ENCODE measurements at regions not wholly inside any gene's neighbourhood (a gene's known extent, or its start where the extent isn't known, plus 50 kb on each side); places are given as distances from the start of the nearest gene placed in this dataset.

GRCh38 chr3:177312491-177312890, 115.2 kb upstream of the TBL1XR1 start:
- Histone ChIP-seq H3K4me3 (ENCODE audit: low read length) (no peak overlapping the region), H3K4me1 (ENCODE audit: insufficient read depth, low read length) (no peaks in the 10 kb centered on the region), H3K36me3 (ENCODE audit: insufficient read depth, low read length) (no peaks in the 10 kb centered on the region), H3K27me3 (ENCODE audit: control insufficient read depth in 1 of 2, insufficient read depth in 2 of 2, low read length in 2 of 2) (no peaks in the 10 kb centered on the region), H3K9me3 (ENCODE audit: control insufficient read depth in 1 of 2, insufficient read depth in 1 of 2, low read length in 2 of 2) (peaks cover 0 to 22% of the 10 kb centered on the region in 2 experiments), H3K27ac (ENCODE audit: low read depth in 1 of 2, low read length in 2 of 2) (no peak overlapping the region)
- POLR2A ChIA-PET, result interaction anchor here (0.6 to 1.1 kb wide), 2 partner anchors 46 to 111 kb away, joined by 3 read pairs; no protein-coding TSS in a partner anchor
- DNase-seq (no peak), ATAC-seq (ENCODE audit: poor library complexity) (no peak)
- TF ChIP-seq CTCF (IDR thresholded peaks at IDR 0.05), result no peak
- no peaks in the 10 kb centered on the region for H3K27me3 Mint-ChIP-seq
- CTCF ChIA-PET, result interaction anchor here (0.6 kb wide), 1 partner anchor 265 kb away, joined by 4 read pairs; no protein-coding TSS in a partner anchor
- H3K27ac Mint-ChIP-seq, result no peak overlapping the region
- no peaks in the 10 kb centered on the region for H3K36me3 Mint-ChIP-seq (ENCODE audit: low read depth)
- H3K4me3 Mint-ChIP-seq, result no peak overlapping the region
- H3K9me3 Mint-ChIP-seq, result peaks cover 2% of the 10 kb centered on the region
- intact Hi-C loops (cut with DNase I, micrococcal nuclease), result no loop called here
- H3K4me1 Mint-ChIP-seq (ENCODE audit: low read depth), result peaks cover 3% of the 10 kb centered on the region

- H3K9me3 ChIP-seq (ENCODE audit: control insufficient read depth in 1 of 2, insufficient read depth in 1 of 2, low read length in 2 of 2), result peaks cover 0 to 22% of the 10 kb centered on the region in 2 experiments
- no peaks in the 10 kb centered on the region for H3K4me1 ChIP-seq (ENCODE audit: insufficient read depth, low read length)
- DNase-seq (no peak), ATAC-seq (ENCODE audit: poor library complexity) (no peak)
- peaks cover 2% of the 10 kb centered on the region for H3K9me3 Mint-ChIP-seq
- no peaks in the 10 kb centered on the region for H3K36me3 ChIP-seq (ENCODE audit: insufficient read depth, low read length)
- H3K27ac ChIP-seq (ENCODE audit: low read depth in 1 of 2, low read length in 2 of 2), result no peak overlapping the region
- POLR2A ChIA-PET, result no interaction called here
- intact Hi-C loops (cut with DNase I, micrococcal nuclease), result loop anchor here in 1 of 2 experiments (5.0 kb wide), 1 partner anchor 42 kb away; no protein-coding TSS in a partner anchor
- H3K27ac Mint-ChIP-seq, result no peak overlapping the region
- CTCF ChIA-PET, result interaction anchor here (1.1 kb wide), 1 partner anchor 8 kb away, joined by 3 read pairs; no protein-coding TSS in a partner anchor
- no peak overlapping the region for H3K4me3 Mint-ChIP-seq
- no peaks in the 10 kb centered on the region for H3K27me3 ChIP-seq (ENCODE audit: control insufficient read depth in 1 of 2, insufficient read depth in 2 of 2, low read length in 2 of 2)
- H3K36me3 Mint-ChIP-seq (ENCODE audit: low read depth), result no peaks in the 10 kb centered on the region
- no peak overlapping the region for H3K4me3 ChIP-seq (ENCODE audit: low read length)
- no peaks in the 10 kb centered on the region for H3K27me3 Mint-ChIP-seq
- peaks cover 13% of the 10 kb centered on the region for H3K4me1 Mint-ChIP-seq (ENCODE audit: low read depth)
- no peak for TF ChIP-seq CTCF (IDR thresholded peaks at IDR 0.05)
Observed at GRCh38 chr3:177314897-177315296, 117.6 kb upstream of the TBL1XR1 start.

DNA sequence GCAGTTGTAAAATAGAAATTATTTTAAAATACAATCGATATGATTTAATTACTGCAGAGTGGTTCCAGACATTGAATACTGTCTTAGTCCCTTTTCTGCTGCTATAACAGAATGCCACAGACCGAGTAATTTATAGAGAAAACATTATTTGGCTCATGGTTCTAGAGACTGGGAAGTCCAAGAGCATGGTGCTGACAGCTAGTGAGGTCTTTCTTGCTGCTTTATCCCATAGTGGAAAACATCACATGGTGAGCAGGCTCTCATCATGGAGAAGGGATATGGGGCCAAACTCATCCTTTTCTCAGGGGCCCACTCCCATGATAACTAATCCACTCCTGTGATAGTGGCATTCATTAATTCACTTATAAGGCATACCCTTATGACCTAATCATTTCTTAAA, 120.0 kb upstream of the TBL1XR1 start:
- ChIA-PET POLR2A (interaction anchor here (0.7 to 1.0 kb wide), 2 partner anchors 137 to 154 kb away, joined by 3 to 5 read pairs; no protein-coding TSS in a partner anchor), CTCF (no interaction called here)
- Histone ChIP-seq H3K9me3 (ENCODE audit: control insufficient read depth in 1 of 2, insufficient read depth in 1 of 2, low read length in 2 of 2) (peaks cover 0 to 10% of the 10 kb centered on the region in 2 experiments), H3K36me3 (ENCODE audit: insufficient read depth, low read length) (no peaks in the 10 kb centered on the region), H3K27me3 (ENCODE audit: control insufficient read depth in 1 of 2, insufficient read depth in 2 of 2, low read length in 2 of 2) (no peaks in the 10 kb centered on the region), H3K4me3 (ENCODE audit: low read length) (no peak overlapping the region), H3K27ac (ENCODE audit: low read depth in 1 of 2, low read length in 2 of 2) (no peak overlapping the region), H3K4me1 (ENCODE audit: insufficient read depth, low read length) (peaks cover 10% of the 10 kb centered on the region)
- intact Hi-C loops (cut with DNase I, micrococcal nuclease), result loop anchor here in 1 of 2 experiments (5.0 kb wide), 1 partner anchor 40 kb away; no protein-coding TSS in a partner anchor
- TF ChIP-seq CTCF (IDR thresholded peaks at IDR 0.05), result no peak
- Mint-ChIP-seq H3K4me3 (no peak overlapping the region), H3K36me3 (ENCODE audit: low read depth) (no peaks in the 10 kb centered on the region), H3K27me3 (no peaks in the 10 kb centered on the region), H3K9me3 (peaks cover 2% of the 10 kb centered on the region), H3K27ac (no peak overlapping the region), H3K4me1 (ENCODE audit: low read depth) (peaks cover 31% of the 10 kb centered on the region)
- ATAC-seq (ENCODE audit: poor library complexity), result no peak
- DNase-seq, result no peak
